K562 (cell line): ENCODE measurements at regions not wholly inside any gene's neighbourhood (a gene's known extent, or its start where the extent isn't known, plus 50 kb on each side); places are given as distances from the start of the nearest gene placed in this dataset.

Experiments used
- ATAC-seq: fragments of 200-7000 bp; cut with Tn5 transposase; 3 replicates; pipeline ENCODE4 v1.9.1; 2020; ENCODE audit warnings: moderate library complexity
- BruUV-seq: library from RNA; stranded (reverse); fragments of 400-500 nt; replicated peaks from 2 replicates; lab custom pipeline; 2021; lab: Mats Ljungman, UMichigan
- CTCF ChIA-PET: fragments of 300-600 bp; formaldehyde crosslinking; extraction: SDS; loops from one replicate; lab custom pipeline; 2021; ENCODE audit warnings: low intra/inter-chr PET ratio; lab: Yijun Ruan, JAX
- POLR2A ChIA-PET: fragments of 300-600, 350-650 bp; sonication (Branson Sonifier 250); formaldehyde crosslinking; extraction: SDS; loops from one replicate; lab custom pipeline; 2021; ENCODE audit warnings: antibody characterized with exemption, inconsistent platforms; lab: Yijun Ruan, JAX
- DNase-seq, 4 experiments: peaks; one replicate each; pipeline versions ENCODE4 v3.0.0 to v3.0.0-alpha.2; 2011 to 2018; ENCODE audit warnings: low spot score in 3 of 4, mixed read lengths in 3 of 4; ENCODE audit errors: extremely low read depth in 1 of 4
- FAIRE-seq: peaks from 2 replicates; lab custom pipeline; 2011; peaks lifted over from hg19 to GRCh38; lab: Jason Lieb, UNC
- H2AFZ ChIP-seq: 2 replicates; pipeline ENCODE4 v1.6.0; 2011; ENCODE audit warnings: low read depth, low read length, control low read depth, inconsistent platforms
- H3K27ac ChIP-seq: fragments of 200-600 bp; 3 replicates; pipeline ENCODE4 v1.8.0; 2011; ENCODE audit warnings: low read depth, mild to moderate bottlenecking, control low read depth, inconsistent platforms, low read length, moderate library complexity, mixed read lengths; ENCODE audit errors: extremely low read depth
- H3K27me3 ChIP-seq, 2 experiments: fragments of 300-600 bp in 1 of 2; 2 replicates in 1 of 2; 3 replicates in 1 of 2; pipeline versions ENCODE4 v1.6.0 to v1.8.0; 2011; ENCODE audit warnings: inconsistent platforms in 2 of 2, low read length in 2 of 2, mild to moderate bottlenecking in 1 of 2, mixed read lengths in 1 of 2, moderate library complexity in 1 of 2; ENCODE audit not compliant: control insufficient read depth in 2 of 2, insufficient read depth in 2 of 2
- H3K36me3 ChIP-seq: fragments of 300-600 bp; 3 replicates; pipeline ENCODE4 v1.8.0; 2011; ENCODE audit warnings: mild to moderate bottlenecking, low read length, inconsistent platforms; ENCODE audit not compliant: control insufficient read depth, insufficient read depth
- H3K4me1 ChIP-seq, 2 experiments: fragments of 200-600 bp in 1 of 2; replicated peaks in 1 of 2; 2 replicates in 1 of 2; 3 replicates in 1 of 2; pipeline versions ENCODE4 v1.5.1 to v1.8.0; 2011; ENCODE audit warnings: inconsistent platforms in 2 of 2, low read length in 2 of 2, mild to moderate bottlenecking in 1 of 2, mixed read lengths in 1 of 2, moderate library complexity in 1 of 2; ENCODE audit not compliant: control insufficient read depth in 2 of 2, insufficient read depth in 2 of 2
- H3K4me2 ChIP-seq: 2 replicates; pipeline ENCODE4 v1.6.1; 2011; ENCODE audit warnings: low read length, control low read depth, inconsistent platforms, mixed read lengths; ENCODE audit not compliant: insufficient read depth
- H3K4me3 ChIP-seq: fragments of 200-600 bp; sonication (generic), shearing (Covaris generic); 2 replicates; pipeline ENCODE4 v1.5.1; 2016; ENCODE audit warnings: control low read depth, inconsistent platforms
- H3K79me2 ChIP-seq: fragments of 200-600 bp; 3 replicates; pipeline ENCODE4 v1.8.0; 2011; ENCODE audit warnings: low read length, inconsistent platforms; ENCODE audit not compliant: control insufficient read depth, insufficient read depth
- H3K9ac ChIP-seq, 2 experiments: 2 replicates each; pipeline versions ENCODE4 v1.6.0 to v1.6.1; 2011; ENCODE audit warnings: low read depth in 2 of 2, low read length in 2 of 2, control low read depth in 1 of 2, inconsistent platforms in 1 of 2, mild to moderate bottlenecking in 1 of 2, mixed read lengths in 1 of 2; ENCODE audit not compliant: insufficient read depth in 1 of 2
- H3K9me1 ChIP-seq: one replicate; pipeline ENCODE4 v1.6.0; 2011; ENCODE audit warnings: inconsistent platforms, mild to moderate bottlenecking, low read length, moderate library complexity; ENCODE audit not compliant: control insufficient read depth, insufficient read depth
- H3K9me3 ChIP-seq: replicated peaks from 2 replicates; pipeline ENCODE4 v1.5.1; 2011; ENCODE audit warnings: low read depth, low read length, inconsistent platforms; ENCODE audit not compliant: control insufficient read depth, insufficient read depth
- H4K20me1 ChIP-seq: replicated peaks from 2 replicates; pipeline ENCODE4 v1.6.1; 2011; ENCODE audit warnings: low read length, inconsistent platforms, mixed read lengths; ENCODE audit not compliant: control insufficient read depth, insufficient read depth
- JUND ChIP-seq, 2 experiments: IDR thresholded peaks; 2 replicates in 1 of 2; 3 replicates in 1 of 2; pipeline ENCODE4 v1.6.1; 2011; ENCODE audit warnings: borderline replicate concordance in 2 of 2, low read depth in 2 of 2, low read length in 2 of 2, improper control_type of control experiment in 1 of 2, missing biosample characterization in 1 of 2, missing genetic modification characterization in 1 of 2, missing genetic modification reagents in 1 of 2
- KDM2B ChIP-seq: fragments of 250-450 bp; sonication (Bioruptor Pico); IDR thresholded peaks from 2 replicates; pipeline ENCODE4 v1.8.0; 2021; ENCODE audit warnings: mild to moderate bottlenecking, moderate library complexity
- KLF16 ChIP-seq: IDR thresholded peaks from 2 replicates; pipeline ENCODE4 v1.6.1; 2016; ENCODE audit warnings: antibody characterized with exemption
- WGBS: fragments of 100-300 bp; shearing (Covaris generic); methylation state at CpG from one replicate; pipeline ENCODE4 v1.1.6; 2016; ENCODE audit warnings: low coverage, mixed read lengths; ENCODE audit not compliant: insufficient coverage; ENCODE audit errors: missing lambda C conversion rate; 5-methylcytosine and 5-hydroxymethylcytosine counted together
- in situ Hi-C: fragments of 300-500 bp; cut with MboI; formaldehyde crosslinking; loops from 4 replicates; pipeline ENCODE4 v1.15.0; 2018; ENCODE audit warnings: inconsistent platforms, mixed read lengths
- intact Hi-C: fragments of 100-400 bp; cut with micrococcal nuclease; formaldehyde crosslinking; loops from 2 replicates; pipeline ENCODE4 v1.14.2; 2022
- TF ChIP-seq, protein P1 (sequence below): IDR thresholded peaks from 2 replicates; pipeline ENCODE4 v1.6.1; 2011; ENCODE audit warnings: borderline replicate concordance, low read depth, mild to moderate bottlenecking, moderate library complexity, low read length; ENCODE audit not compliant: insufficient read depth, poor library complexity, severe bottlenecking
- TF ChIP-seq, protein P2 (sequence below): fragments of 450-650 bp; formaldehyde crosslinking; IDR thresholded peaks from 2 replicates; pipeline ENCODE4 v1.4.0; 2020; ENCODE audit warnings: mild to moderate bottlenecking, mixed read lengths

DNA sequence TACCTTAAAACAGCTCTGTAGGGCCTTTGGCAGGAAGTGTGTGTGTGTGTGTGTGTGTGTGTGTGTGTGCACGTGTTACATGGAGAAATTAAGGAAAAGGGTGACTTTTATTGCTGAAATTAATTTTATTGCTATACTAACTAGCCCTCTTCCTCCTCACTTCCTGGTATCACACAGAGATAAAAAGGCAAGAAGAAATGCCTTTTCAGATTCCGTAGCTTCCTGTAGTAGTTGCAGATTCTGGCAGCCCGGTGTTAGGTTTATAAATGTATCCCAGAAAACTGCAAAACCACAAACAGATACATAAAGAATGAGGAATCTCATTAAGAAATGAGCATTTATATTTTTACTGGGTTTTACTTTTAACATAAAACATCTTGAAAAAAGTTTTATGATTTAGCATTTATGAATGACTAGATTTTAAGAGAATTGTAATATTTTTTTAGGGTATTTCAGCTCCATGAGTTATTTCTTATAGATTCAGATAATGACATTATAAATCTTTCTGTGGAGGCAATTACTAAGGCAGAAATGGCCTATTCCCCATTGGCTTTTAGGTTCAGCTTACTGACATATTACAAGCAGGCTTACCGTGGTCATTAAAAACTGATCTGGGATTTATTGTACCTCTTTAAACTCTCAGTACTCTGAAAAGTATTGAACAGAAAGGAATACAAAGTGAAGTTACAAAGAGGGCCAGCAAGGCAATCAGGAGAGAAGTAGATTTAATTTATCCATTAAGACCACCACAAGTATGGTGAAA, 249.1 kb upstream of the TSHZ2 start:
- H3K4me1 ChIP-seq, result no peaks in the 10 kb centered on the region
- no peaks in the 10 kb centered on the region for H3K9me1 ChIP-seq
- DNase-seq (no peak), FAIRE-seq (no peak), ATAC-seq (no peak)
- intact Hi-C loops (no loop called here), in situ Hi-C loops (no loop called here)
- TF ChIP-seq JUND (IDR thresholded peaks at IDR 0.05; ENCODE audit: borderline replicate concordance, low read depth, low read length) (no peak), JUND (tag; IDR thresholded peaks at IDR 0.05; ENCODE audit: borderline replicate concordance, low read depth, low read length) (no peak)
- H4K20me1 ChIP-seq, result no peaks in the 10 kb centered on the region
- no peaks in the 10 kb centered on the region for H3K79me2 ChIP-seq
- no peaks in the 10 kb centered on the region for H3K9me3 ChIP-seq
- H3K27me3 ChIP-seq, result no peaks in the 10 kb centered on the region
- ChIA-PET POLR2A (no interaction called here), CTCF (no interaction called here)
- BruUV-seq, result no TSS peak
- H3K9ac ChIP-seq, result no peak overlapping the region
- no peak overlapping the region for H3K4me2 ChIP-seq
- 4% methylated on average over 4 of the region's 4 CpGs for WGBS
- H3K27ac ChIP-seq, result no peak overlapping the region
- no peak overlapping the region for H2AFZ ChIP-seq
- H3K36me3 ChIP-seq, result no peaks in the 10 kb centered on the region
- no peak overlapping the region for H3K4me3 ChIP-seq

DNA sequence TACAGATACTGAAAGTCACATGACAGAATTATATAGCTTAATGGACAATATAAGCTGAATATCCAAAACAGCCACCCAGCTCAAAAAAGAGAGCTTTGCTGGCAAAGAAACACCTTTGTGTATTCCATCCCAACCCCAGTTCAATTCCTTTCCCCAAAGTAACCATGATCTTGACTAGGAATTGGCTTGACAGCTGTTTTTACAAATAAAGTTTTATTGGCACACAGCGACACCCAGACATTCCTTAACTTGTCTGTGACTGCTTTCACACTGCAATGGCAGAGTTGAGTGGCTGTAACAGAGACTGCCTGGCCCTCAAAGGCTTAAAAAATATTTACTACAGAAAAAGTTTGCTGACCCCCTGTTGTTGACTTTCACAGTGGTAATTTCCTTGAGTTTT, 264.0 kb upstream of the TSHZ2 start:
- intact Hi-C loops, result no loop called here
- Histone ChIP-seq H3K27me3 (no peaks in the 10 kb centered on the region), H3K4me1 (no peaks in the 10 kb centered on the region), H4K20me1 (no peaks in the 10 kb centered on the region), H3K4me3 (no peak overlapping the region), H2AFZ (no peak overlapping the region), H3K27ac (no peak overlapping the region), H3K4me2 (no peak overlapping the region), H3K9me1 (no peaks in the 10 kb centered on the region), H3K36me3 (no peaks in the 10 kb centered on the region), H3K79me2 (no peaks in the 10 kb centered on the region), H3K9me3 (no peaks in the 10 kb centered on the region), H3K9ac (no peak overlapping the region)
- WGBS, result 0% methylated on average over 1 of the region's 1 CpG
- ChIA-PET POLR2A (no interaction called here), CTCF (no interaction called here)
- in situ Hi-C loops, result no loop called here
- no TSS peak for BruUV-seq
- DNase-seq, result no peak
- FAIRE-seq, result no peak
- ATAC-seq, result no peak
- no peak for TF ChIP-seq KLF16
- TF ChIP-seq KDM2B, result no peak
- TF ChIP-seq, protein P1, sequence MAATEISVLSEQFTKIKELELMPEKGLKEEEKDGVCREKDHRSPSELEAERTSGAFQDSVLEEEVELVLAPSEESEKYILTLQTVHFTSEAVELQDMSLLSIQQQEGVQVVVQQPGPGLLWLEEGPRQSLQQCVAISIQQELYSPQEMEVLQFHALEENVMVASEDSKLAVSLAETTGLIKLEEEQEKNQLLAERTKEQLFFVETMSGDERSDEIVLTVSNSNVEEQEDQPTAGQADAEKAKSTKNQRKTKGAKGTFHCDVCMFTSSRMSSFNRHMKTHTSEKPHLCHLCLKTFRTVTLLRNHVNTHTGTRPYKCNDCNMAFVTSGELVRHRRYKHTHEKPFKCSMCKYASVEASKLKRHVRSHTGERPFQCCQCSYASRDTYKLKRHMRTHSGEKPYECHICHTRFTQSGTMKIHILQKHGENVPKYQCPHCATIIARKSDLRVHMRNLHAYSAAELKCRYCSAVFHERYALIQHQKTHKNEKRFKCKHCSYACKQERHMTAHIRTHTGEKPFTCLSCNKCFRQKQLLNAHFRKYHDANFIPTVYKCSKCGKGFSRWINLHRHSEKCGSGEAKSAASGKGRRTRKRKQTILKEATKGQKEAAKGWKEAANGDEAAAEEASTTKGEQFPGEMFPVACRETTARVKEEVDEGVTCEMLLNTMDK, result no peak
- TF ChIP-seq, protein P2, sequence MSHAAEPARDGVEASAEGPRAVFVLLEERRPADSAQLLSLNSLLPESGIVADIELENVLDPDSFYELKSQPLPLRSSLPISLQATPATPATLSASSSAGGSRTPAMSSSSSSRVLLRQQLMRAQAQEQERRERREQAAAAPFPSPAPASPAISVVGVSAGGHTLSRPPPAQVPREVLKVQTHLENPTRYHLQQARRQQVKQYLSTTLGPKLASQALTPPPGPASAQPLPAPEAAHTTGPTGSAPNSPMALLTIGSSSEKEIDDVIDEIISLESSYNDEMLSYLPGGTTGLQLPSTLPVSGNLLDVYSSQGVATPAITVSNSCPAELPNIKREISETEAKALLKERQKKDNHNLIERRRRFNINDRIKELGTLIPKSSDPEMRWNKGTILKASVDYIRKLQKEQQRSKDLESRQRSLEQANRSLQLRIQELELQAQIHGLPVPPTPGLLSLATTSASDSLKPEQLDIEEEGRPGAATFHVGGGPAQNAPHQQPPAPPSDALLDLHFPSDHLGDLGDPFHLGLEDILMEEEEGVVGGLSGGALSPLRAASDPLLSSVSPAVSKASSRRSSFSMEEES (CRISPR knock-in tag), result 0 out of 2 replicates have a peak, but pooled peaks have one; percentile 13
